Neural progenitor cell (in vitro differentiated cells): ENCODE measurements at regions not wholly inside any gene's neighbourhood (a gene's known extent, or its start where the extent isn't known, plus 50 kb on each side); places are given as distances from the start of the nearest gene placed in this dataset.

Experiments used
- DNase-seq: peaks from one replicate; pipeline ENCODE4 v3.0.0-alpha.2; 2016; ENCODE audit warnings: low spot score
- H2AFZ ChIP-seq: fragments of 200-600 bp; sonication (generic); replicated peaks from 2 replicates; pipeline ENCODE4 v1.6.1; 2016; ENCODE audit warnings: antibody characterized with exemption
- H3F3A ChIP-seq: fragments of 200-600 bp; sonication (generic); 2 replicates; pipeline ENCODE4 v1.6.1; 2016; ENCODE audit warnings: antibody characterized with exemption, low read depth
- H3K27ac ChIP-seq: fragments of 200-600 bp; sonication (generic); 2 replicates; pipeline ENCODE4 v1.5.1; 2016; ENCODE audit warnings: mild to moderate bottlenecking
- H3K27me3 ChIP-seq: fragments of 200-600 bp; sonication (generic); 2 replicates; pipeline ENCODE4 v1.6.1; 2016; ENCODE audit warnings: mild to moderate bottlenecking, moderate library complexity
- H3K36me3 ChIP-seq: fragments of 200-600 bp; sonication (generic); 2 replicates; pipeline ENCODE4 v1.5.1; 2016
- H3K4me1 ChIP-seq: fragments of 200-600 bp; sonication (generic); 2 replicates; pipeline ENCODE4 v1.6.1; 2016; ENCODE audit warnings: mixed run types
- H3K4me2 ChIP-seq: fragments of 200-600 bp; sonication (generic); 2 replicates; pipeline ENCODE4 v1.6.1; 2016
- H3K4me3 ChIP-seq: fragments of 200-600 bp; sonication (generic); 2 replicates; pipeline ENCODE4 v1.5.1; 2016
- H3K79me2 ChIP-seq: fragments of 200-600 bp; sonication (generic); 2 replicates; pipeline ENCODE4 v1.6.1; 2016; ENCODE audit warnings: low read depth
- H3K9ac ChIP-seq: fragments of 200-600 bp; sonication (generic); 2 replicates; pipeline ENCODE4 v1.6.1; 2016
- H3K9me3 ChIP-seq: fragments of 200-600 bp; sonication (generic); 2 replicates; pipeline ENCODE4 v1.5.1; 2016; ENCODE audit warnings: low read depth
- H4K20me1 ChIP-seq: fragments of 200-600 bp; sonication (generic); 2 replicates; pipeline ENCODE4 v1.6.1; 2016; ENCODE audit warnings: low read depth
- H3K27ac Mint-ChIP-seq: 3 replicates; pipeline ENCODE4 v1.8.0; 2021; ENCODE audit warnings: mixed read lengths
- H3K27me3 Mint-ChIP-seq: 2 replicates; pipeline ENCODE4 v1.8.0; 2022; ENCODE audit warnings: low read depth, mild to moderate bottlenecking, inconsistent platforms, moderate library complexity, mixed read lengths; ENCODE audit not compliant: insufficient read depth
- H3K36me3 Mint-ChIP-seq: 3 replicates; pipeline ENCODE4 v1.8.0; 2021; ENCODE audit warnings: mixed read lengths
- H3K4me1 Mint-ChIP-seq: 3 replicates; pipeline ENCODE4 v1.8.0; 2021; ENCODE audit warnings: mixed read lengths
- H3K4me3 Mint-ChIP-seq: 3 replicates; pipeline ENCODE4 v1.8.0; 2021; ENCODE audit warnings: mild to moderate bottlenecking, moderate library complexity, mixed read lengths
- H3K9me3 Mint-ChIP-seq: 3 replicates; pipeline ENCODE4 v1.8.0; 2020; ENCODE audit warnings: mixed read lengths
- EZH2 ChIP-seq: fragments of 200-600 bp; sonication (generic); IDR thresholded peaks from 2 replicates; pipeline ENCODE4 v1.6.1; 2017; ENCODE audit warnings: antibody characterized with exemption, mild to moderate bottlenecking, moderate library complexity
- EZH2phosphoT487 ChIP-seq: fragments of 200-600 bp; sonication (generic); IDR thresholded peaks from 2 replicates; pipeline ENCODE4 v1.6.1; 2017; ENCODE audit warnings: antibody characterized with exemption
- TF ChIP-seq, protein P1 (sequence below): fragments of 200-600 bp; sonication (generic); IDR thresholded peaks from 2 replicates; pipeline ENCODE4 v1.5.1; 2017; ENCODE audit warnings: antibody characterized with exemption, mild to moderate bottlenecking

- peaks cover 27% of the 10 kb centered on the region for H3K9me3 Mint-ChIP-seq
- H3K27ac ChIP-seq, result no peak overlapping the region
- no peaks in the 10 kb centered on the region for H3K36me3 Mint-ChIP-seq
Observed at GRCh38 chr7:25931156-25931555, 220.8 kb upstream of the NFE2L3 start.

DNA sequence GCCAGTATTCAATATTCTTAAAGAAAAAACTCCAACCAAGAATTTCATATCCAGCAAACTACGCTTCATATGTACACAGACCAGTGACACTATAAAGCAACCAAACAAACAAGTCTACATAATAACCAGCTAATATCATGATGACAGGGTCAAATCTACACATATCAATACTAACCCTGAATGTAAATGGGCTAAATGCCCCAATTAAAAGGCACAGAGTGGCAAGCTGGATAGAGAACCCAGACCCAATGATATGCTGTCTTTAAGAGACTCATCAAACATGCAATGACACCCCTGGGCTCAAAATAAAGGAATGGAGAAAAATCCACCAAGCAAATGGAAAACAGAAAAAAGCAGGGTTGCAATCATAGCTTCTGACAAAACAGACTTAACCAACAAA, 218.1 kb upstream of the NFE2L3 start:
- Histone ChIP-seq H4K20me1 (no peaks in the 10 kb centered on the region), H3K4me2 (no peak overlapping the region), H3K27me3 (no peaks in the 10 kb centered on the region), H2AFZ (no peak overlapping the region), H3K9me3 (no peaks in the 10 kb centered on the region), H3K36me3 (no peaks in the 10 kb centered on the region), H3K9ac (no peak overlapping the region), H3K79me2 (no peaks in the 10 kb centered on the region), H3F3A (no peaks in the 10 kb centered on the region), H3K4me3 (no peak overlapping the region), H3K27ac (no peak overlapping the region), H3K4me1 (no peaks in the 10 kb centered on the region)
- TF ChIP-seq, protein P1, sequence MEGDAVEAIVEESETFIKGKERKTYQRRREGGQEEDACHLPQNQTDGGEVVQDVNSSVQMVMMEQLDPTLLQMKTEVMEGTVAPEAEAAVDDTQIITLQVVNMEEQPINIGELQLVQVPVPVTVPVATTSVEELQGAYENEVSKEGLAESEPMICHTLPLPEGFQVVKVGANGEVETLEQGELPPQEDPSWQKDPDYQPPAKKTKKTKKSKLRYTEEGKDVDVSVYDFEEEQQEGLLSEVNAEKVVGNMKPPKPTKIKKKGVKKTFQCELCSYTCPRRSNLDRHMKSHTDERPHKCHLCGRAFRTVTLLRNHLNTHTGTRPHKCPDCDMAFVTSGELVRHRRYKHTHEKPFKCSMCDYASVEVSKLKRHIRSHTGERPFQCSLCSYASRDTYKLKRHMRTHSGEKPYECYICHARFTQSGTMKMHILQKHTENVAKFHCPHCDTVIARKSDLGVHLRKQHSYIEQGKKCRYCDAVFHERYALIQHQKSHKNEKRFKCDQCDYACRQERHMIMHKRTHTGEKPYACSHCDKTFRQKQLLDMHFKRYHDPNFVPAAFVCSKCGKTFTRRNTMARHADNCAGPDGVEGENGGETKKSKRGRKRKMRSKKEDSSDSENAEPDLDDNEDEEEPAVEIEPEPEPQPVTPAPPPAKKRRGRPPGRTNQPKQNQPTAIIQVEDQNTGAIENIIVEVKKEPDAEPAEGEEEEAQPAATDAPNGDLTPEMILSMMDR, result no peak
- TF ChIP-seq EZH2 (no peak), EZH2phosphoT487 (no peak)
- Mint-ChIP-seq H3K4me1 (no peaks in the 10 kb centered on the region), H3K4me3 (no peak overlapping the region), H3K27ac (no peak overlapping the region), H3K9me3 (peaks cover 30% of the 10 kb centered on the region), H3K36me3 (no peaks in the 10 kb centered on the region), H3K27me3 (peaks cover 4% of the 10 kb centered on the region)
- no peak for DNase-seq

More at GRCh38 chr7:25931156-25931555, 220.8 kb upstream of the NFE2L3 start:
- Mint-ChIP-seq H3K27me3 (peaks cover 4% of the 10 kb centered on the region), H3K4me1 (peaks cover 7% of the 10 kb centered on the region), H3K4me3 (no peak overlapping the region), H3K27ac (no peak overlapping the region)
- no peaks in the 10 kb centered on the region for H4K20me1 ChIP-seq
- no peaks in the 10 kb centered on the region for H3K4me1 ChIP-seq
- H3K4me2 ChIP-seq, result no peak overlapping the region
- DNase-seq, result no peak
- H3K4me3 ChIP-seq, result no peak overlapping the region
- no peaks in the 10 kb centered on the region for H3F3A ChIP-seq
- H3K36me3 ChIP-seq, result no peaks in the 10 kb centered on the region
- no peaks in the 10 kb centered on the region for H3K79me2 ChIP-seq
- no peaks in the 10 kb centered on the region for H3K27me3 ChIP-seq
- TF ChIP-seq EZH2phosphoT487, result no peak
- no peak for TF ChIP-seq EZH2
- TF ChIP-seq, protein P1, result no peak
- no peak overlapping the region for H2AFZ ChIP-seq
- H3K9me3 ChIP-seq, result no peaks in the 10 kb centered on the region
- no peak overlapping the region for H3K9ac ChIP-seq

GRCh38 chr7:25940086-25940906, 211.7 kb upstream of the NFE2L3 start:
- TF ChIP-seq EZH2phosphoT487 (no peak), EZH2 (no peak)
- TF ChIP-seq, protein P1, result no peak
- Mint-ChIP-seq H3K27me3 (peaks cover under 1% of the 10 kb centered on the region), H3K9me3 (peaks cover 9% of the 10 kb centered on the region), H3K4me3 (no peak overlapping the region), H3K27ac (no peak overlapping the region), H3K36me3 (no peaks in the 10 kb centered on the region), H3K4me1 (peaks cover 11% of the 10 kb centered on the region)
- Histone ChIP-seq H3K4me2 (peak overlapping the region; percentile 28), H3K9me3 (no peaks in the 10 kb centered on the region), H4K20me1 (no peaks in the 10 kb centered on the region), H3K27ac (no peak overlapping the region), H3K4me1 (peaks cover 13% of the 10 kb centered on the region), H3K9ac (no peak overlapping the region), H3K4me3 (no peak overlapping the region), H3K36me3 (no peaks in the 10 kb centered on the region), H3F3A (peaks cover 8% of the 10 kb centered on the region), H3K79me2 (no peaks in the 10 kb centered on the region), H3K27me3 (no peaks in the 10 kb centered on the region), H2AFZ (peak overlapping the region; percentile 85)
- peak; percentile 31 for DNase-seq
